GM12878 (cell line): ENCODE measurements at regions not wholly inside any gene's neighbourhood (a gene's known extent, or its start where the extent isn't known, plus 50 kb on each side); places are given as distances from the start of the nearest gene placed in this dataset.

Source experiments
- ATAC-seq: fragments of 200-7000 bp; cut with Tn5 transposase; 3 replicates; pipeline ENCODE4 v1.9.1; 2020; ENCODE audit warnings: mild to moderate bottlenecking, moderate library complexity
- BruUV-seq: library from RNA; stranded (reverse); fragments of 400-500 nt; replicated peaks from 2 replicates; lab custom pipeline; 2021; lab: Mats Ljungman, UMichigan
- CTCF ChIA-PET: fragments of 300-600 bp; sonication (Branson Sonifier 250); formaldehyde crosslinking; extraction: SDS; loops from one replicate; lab custom pipeline; 2021; ENCODE audit warnings: inconsistent platforms; lab: Yijun Ruan, JAX
- POLR2A ChIA-PET: fragments of 350-600 bp; formaldehyde crosslinking; extraction: SDS; loops from one replicate; lab custom pipeline; 2021; ENCODE audit warnings: inconsistent platforms; lab: Charles Lee
- RAD21 ChIA-PET: fragments of 300-600 bp; sonication (Branson Sonifier 250); formaldehyde crosslinking; loops from one replicate; lab custom pipeline; 2023; ENCODE audit warnings: antibody characterized with exemption; ENCODE audit not compliant: unreplicated experiment; lab: Charles Lee
- SMC1A ChIA-PET: fragments of 300-600 bp; sonication (Branson Sonifier 250); formaldehyde crosslinking; loops from one replicate; lab custom pipeline; 2023; ENCODE audit not compliant: unreplicated experiment, uncharacterized antibody; lab: Charles Lee
- DNase-seq: peaks from one replicate; pipeline ENCODE4 v3.0.0-alpha.2; 2011; ENCODE audit warnings: low read depth, low spot score
- FAIRE-seq: peaks from 3 replicates; lab custom pipeline; 2011; peaks lifted over from hg19 to GRCh38; lab: Jason Lieb, UNC
- H2AFZ ChIP-seq: 2 replicates; pipeline ENCODE4 v1.6.0; 2011; ENCODE audit warnings: low read depth, low read length, control low read depth; ENCODE audit not compliant: control insufficient read depth
- H3K27ac ChIP-seq: 2 replicates; pipeline ENCODE4 v1.5.1; 2011; ENCODE audit warnings: control low read depth; ENCODE audit not compliant: control insufficient read depth, insufficient read depth
- H3K27me3 ChIP-seq, 2 experiments: replicated peaks in 1 of 2; 2 replicates each; pipeline versions ENCODE4 v1.6.0 to v1.6.1; 2011; ENCODE audit warnings: low read length in 1 of 2; ENCODE audit not compliant: control insufficient read depth in 2 of 2, insufficient read depth in 2 of 2
- H3K36me3 ChIP-seq, 2 experiments: 2 replicates each; pipeline ENCODE4 v1.5.1; 2011; ENCODE audit warnings: low read length in 1 of 2; ENCODE audit not compliant: control insufficient read depth in 2 of 2, insufficient read depth in 2 of 2
- H3K4me1 ChIP-seq: 2 replicates; pipeline ENCODE4 v1.6.1; 2011; ENCODE audit warnings: mild to moderate bottlenecking, low read length, moderate library complexity, mixed read lengths; ENCODE audit not compliant: control insufficient read depth, insufficient read depth
- H3K4me2 ChIP-seq: 2 replicates; pipeline ENCODE4 v1.6.0; 2011; ENCODE audit warnings: control low read depth; ENCODE audit not compliant: control insufficient read depth, insufficient read depth
- H3K4me3 ChIP-seq: fragments of 200-600 bp; sonication (generic); 2 replicates; pipeline ENCODE4 v1.5.1; 2016
- H3K79me2 ChIP-seq: 2 replicates; pipeline ENCODE4 v1.6.0; 2011; ENCODE audit warnings: low read length; ENCODE audit not compliant: control insufficient read depth, insufficient read depth
- H3K9ac ChIP-seq: 2 replicates; pipeline ENCODE4 v1.8.0; 2011; ENCODE audit warnings: low read length, control low read depth, mixed read lengths; ENCODE audit not compliant: control insufficient read depth, insufficient read depth
- H3K9me3 ChIP-seq: replicated peaks from 3 replicates; pipeline ENCODE4 v1.5.1; 2011; ENCODE audit warnings: mild to moderate bottlenecking, low read length; ENCODE audit not compliant: control insufficient read depth, insufficient read depth
- H4K20me1 ChIP-seq: 2 replicates; pipeline ENCODE4 v1.6.0; 2011; ENCODE audit not compliant: control insufficient read depth, insufficient read depth
- CEBPB ChIP-seq, 2 experiments: fragments of 150-350 bp in 1 of 2; IDR thresholded peaks; 2 replicates each; pipeline ENCODE4 v1.6.1; 2012 to 2014; ENCODE audit warnings: low read depth in 2 of 2, low read length in 2 of 2, borderline replicate concordance in 1 of 2, inconsistent platforms in 1 of 2
- EGR1 ChIP-seq, 2 experiments: IDR thresholded peaks; 1 replicate in 1 of 2; 2 replicates in 1 of 2; pipeline ENCODE4 v1.6.1; 2011 to 2012; ENCODE audit warnings: low read depth in 2 of 2, low read length in 2 of 2, borderline replicate concordance in 1 of 2, mild to moderate bottlenecking in 1 of 2, moderate library complexity in 1 of 2
- FOXM1 ChIP-seq: IDR thresholded peaks from 2 replicates; pipeline ENCODE4 v1.6.1; 2012; ENCODE audit warnings: low read depth, mild to moderate bottlenecking, inconsistent platforms, low read length, moderate library complexity
- HDGF ChIP-seq: fragments of 450-650 bp; IDR thresholded peaks from 2 replicates; pipeline ENCODE4 v1.6.1; 2016; ENCODE audit warnings: antibody characterized with exemption
- KLF5 ChIP-seq: fragments of 450-650 bp; IDR thresholded peaks from 2 replicates; pipeline ENCODE4 v1.6.1; 2014; ENCODE audit warnings: mild to moderate bottlenecking; ENCODE audit not compliant: partially characterized antibody
- MYC ChIP-seq: IDR thresholded peaks from 2 replicates; pipeline ENCODE4 v1.6.1; 2011; ENCODE audit warnings: mild to moderate bottlenecking, low read length, moderate library complexity, inconsistent platforms; ENCODE audit not compliant: insufficient read depth, insufficient replicate concordance, insufficient read length, severe bottlenecking
- POU2F2 ChIP-seq: IDR thresholded peaks from 3 replicates; pipeline ENCODE4 v1.6.1; 2011; ENCODE audit warnings: low read depth, mild to moderate bottlenecking, low read length, borderline replicate concordance
- RCOR1 ChIP-seq: conservative IDR thresholded peaks from 2 replicates; pipeline ENCODE4 v1.6.1; 2012; ENCODE audit warnings: low read depth, low read length, improper control_type of control experiment
- SREBF1 ChIP-seq: IDR thresholded peaks from 2 replicates; pipeline ENCODE4 v1.6.1; 2012; ENCODE audit warnings: mild to moderate bottlenecking, low read length
- YBX1 ChIP-seq: fragments of 450-650 bp; IDR thresholded peaks from 2 replicates; pipeline ENCODE4 v1.6.1; 2016; ENCODE audit warnings: antibody characterized with exemption
- ZNF384 ChIP-seq: IDR thresholded peaks from 2 replicates; pipeline ENCODE4 v1.6.1; 2012; ENCODE audit warnings: low read depth, mild to moderate bottlenecking, low read length, improper control_type of control experiment, borderline replicate concordance
- WGBS: methylation state at CpG from one replicate; pipeline ENCODE4 v1.1.6; 2016; ENCODE audit warnings: low lambda C conversion rate; ENCODE audit not compliant: insufficient replicate concordance, insufficient coverage; ENCODE audit errors: missing lambda C conversion rate; 5-methylcytosine and 5-hydroxymethylcytosine counted together
- in situ Hi-C: fragments of 300-500 bp; cut with MboI; formaldehyde crosslinking; loops from 9 replicates; pipeline ENCODE4 v1.14.3; 2018; ENCODE audit warnings: mixed read lengths
- intact Hi-C: fragments of 100-400 bp; cut with micrococcal nuclease; formaldehyde crosslinking; loops from one replicate; pipeline ENCODE4 v1.14.2; 2022; ENCODE audit not compliant: unreplicated experiment
- TF ChIP-seq, protein P1 (sequence below): fragments of 450-650 bp; IDR thresholded peaks from 2 replicates; pipeline ENCODE4 v1.6.1; 2017; ENCODE audit warnings: antibody characterized with exemption, mild to moderate bottlenecking, moderate library complexity
- TF ChIP-seq, protein P2 (sequence below): fragments of 450-650 bp; IDR thresholded peaks from 2 replicates; pipeline ENCODE4 v1.6.1; 2017; ENCODE audit warnings: mild to moderate bottlenecking, low read depth, inconsistent platforms; ENCODE audit not compliant: poor library complexity, severe bottlenecking
- TF ChIP-seq, protein P3 (sequence below): IDR thresholded peaks from 2 replicates; pipeline ENCODE4 v1.6.1; 2011; ENCODE audit warnings: low read depth, low read length, improper control_type of control experiment, borderline replicate concordance

DNA sequence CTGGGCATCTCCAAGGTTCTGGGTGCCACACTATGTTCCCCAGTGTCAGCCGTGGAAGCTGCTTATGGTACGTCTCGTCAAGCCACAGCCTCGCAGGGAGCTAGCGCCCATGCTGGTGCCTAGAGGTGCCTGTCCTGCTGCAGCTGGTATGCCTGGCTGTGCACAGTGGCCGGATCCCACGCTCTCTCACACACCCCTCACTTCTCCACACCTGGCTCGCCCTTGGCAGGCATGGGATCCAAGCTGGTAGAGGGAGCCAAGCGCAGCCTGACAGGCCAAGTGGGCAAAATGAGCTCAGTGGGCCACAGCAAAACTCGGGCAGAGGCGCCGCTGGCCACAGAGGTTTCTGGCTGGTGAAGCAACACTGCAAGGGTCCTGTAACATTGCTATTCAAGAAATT lies 156.1 kb upstream of the RBMS1 start:
- SMC1A ChIA-PET, result no interaction called here
- intact Hi-C loops (no loop called here), in situ Hi-C loops (no loop called here)
- CTCF ChIA-PET, result no interaction called here
- Histone ChIP-seq H3K79me2 (no peaks in the 10 kb centered on the region), H3K36me3 (no peaks in the 10 kb centered on the region), H3K4me2 (no peak overlapping the region), H3K27ac (no peak overlapping the region), H3K4me3 (no peak overlapping the region), H3K27me3 (no peaks in the 10 kb centered on the region), H3K4me1 (no peaks in the 10 kb centered on the region), H2AFZ (no peak overlapping the region), H3K9me3 (no peaks in the 10 kb centered on the region), H4K20me1 (no peaks in the 10 kb centered on the region), H3K9ac (no peak overlapping the region)
- RAD21 ChIA-PET, result no interaction called here
- POLR2A ChIA-PET, result no interaction called here
- BruUV-seq, result no TSS peak
- DNase-seq (no peak), ATAC-seq (no peak), FAIRE-seq (no peak)
- whole genome bisulfite sequencing, result 50% methylated on average over 12 of the region's 12 CpGs
- no peak for TF ChIP-seq MYC
- no peak for TF ChIP-seq FOXM1
- no peak for TF ChIP-seq POU2F2
- TF ChIP-seq, protein P1, sequence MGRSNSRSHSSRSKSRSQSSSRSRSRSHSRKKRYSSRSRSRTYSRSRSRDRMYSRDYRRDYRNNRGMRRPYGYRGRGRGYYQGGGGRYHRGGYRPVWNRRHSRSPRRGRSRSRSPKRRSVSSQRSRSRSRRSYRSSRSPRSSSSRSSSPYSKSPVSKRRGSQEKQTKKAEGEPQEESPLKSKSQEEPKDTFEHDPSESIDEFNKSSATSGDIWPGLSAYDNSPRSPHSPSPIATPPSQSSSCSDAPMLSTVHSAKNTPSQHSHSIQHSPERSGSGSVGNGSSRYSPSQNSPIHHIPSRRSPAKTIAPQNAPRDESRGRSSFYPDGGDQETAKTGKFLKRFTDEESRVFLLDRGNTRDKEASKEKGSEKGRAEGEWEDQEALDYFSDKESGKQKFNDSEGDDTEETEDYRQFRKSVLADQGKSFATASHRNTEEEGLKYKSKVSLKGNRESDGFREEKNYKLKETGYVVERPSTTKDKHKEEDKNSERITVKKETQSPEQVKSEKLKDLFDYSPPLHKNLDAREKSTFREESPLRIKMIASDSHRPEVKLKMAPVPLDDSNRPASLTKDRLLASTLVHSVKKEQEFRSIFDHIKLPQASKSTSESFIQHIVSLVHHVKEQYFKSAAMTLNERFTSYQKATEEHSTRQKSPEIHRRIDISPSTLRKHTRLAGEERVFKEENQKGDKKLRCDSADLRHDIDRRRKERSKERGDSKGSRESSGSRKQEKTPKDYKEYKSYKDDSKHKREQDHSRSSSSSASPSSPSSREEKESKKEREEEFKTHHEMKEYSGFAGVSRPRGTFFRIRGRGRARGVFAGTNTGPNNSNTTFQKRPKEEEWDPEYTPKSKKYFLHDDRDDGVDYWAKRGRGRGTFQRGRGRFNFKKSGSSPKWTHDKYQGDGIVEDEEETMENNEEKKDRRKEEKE, result no peak
- TF ChIP-seq KLF5, result no peak
- TF ChIP-seq CEBPB (IDR thresholded peaks at IDR 0.05; ENCODE audit: borderline replicate concordance in 1 of 2, low read depth in 2 of 2, low read length in 2 of 2), result no peak
- TF ChIP-seq RCOR1, result no peak
- TF ChIP-seq ZNF384, result no peak
- no peak for TF ChIP-seq YBX1
- no peak for TF ChIP-seq HDGF
- TF ChIP-seq, protein P2, sequence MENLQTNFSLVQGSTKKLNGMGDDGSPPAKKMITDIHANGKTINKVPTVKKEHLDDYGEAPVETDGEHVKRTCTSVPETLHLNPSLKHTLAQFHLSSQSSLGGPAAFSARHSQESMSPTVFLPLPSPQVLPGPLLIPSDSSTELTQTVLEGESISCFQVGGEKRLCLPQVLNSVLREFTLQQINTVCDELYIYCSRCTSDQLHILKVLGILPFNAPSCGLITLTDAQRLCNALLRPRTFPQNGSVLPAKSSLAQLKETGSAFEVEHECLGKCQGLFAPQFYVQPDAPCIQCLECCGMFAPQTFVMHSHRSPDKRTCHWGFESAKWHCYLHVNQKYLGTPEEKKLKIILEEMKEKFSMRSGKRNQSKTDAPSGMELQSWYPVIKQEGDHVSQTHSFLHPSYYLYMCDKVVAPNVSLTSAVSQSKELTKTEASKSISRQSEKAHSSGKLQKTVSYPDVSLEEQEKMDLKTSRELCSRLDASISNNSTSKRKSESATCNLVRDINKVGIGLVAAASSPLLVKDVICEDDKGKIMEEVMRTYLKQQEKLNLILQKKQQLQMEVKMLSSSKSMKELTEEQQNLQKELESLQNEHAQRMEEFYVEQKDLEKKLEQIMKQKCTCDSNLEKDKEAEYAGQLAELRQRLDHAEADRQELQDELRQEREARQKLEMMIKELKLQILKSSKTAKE, result no peak
- TF ChIP-seq EGR1 (IDR thresholded peaks at IDR 0.05; ENCODE audit: borderline replicate concordance in 1 of 2, low read depth in 2 of 2, low read length in 2 of 2), result no peak
- TF ChIP-seq, protein P3, sequence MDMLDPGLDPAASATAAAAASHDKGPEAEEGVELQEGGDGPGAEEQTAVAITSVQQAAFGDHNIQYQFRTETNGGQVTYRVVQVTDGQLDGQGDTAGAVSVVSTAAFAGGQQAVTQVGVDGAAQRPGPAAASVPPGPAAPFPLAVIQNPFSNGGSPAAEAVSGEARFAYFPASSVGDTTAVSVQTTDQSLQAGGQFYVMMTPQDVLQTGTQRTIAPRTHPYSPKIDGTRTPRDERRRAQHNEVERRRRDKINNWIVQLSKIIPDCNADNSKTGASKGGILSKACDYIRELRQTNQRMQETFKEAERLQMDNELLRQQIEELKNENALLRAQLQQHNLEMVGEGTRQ, result no peak
- TF ChIP-seq SREBF1, result no peak
